ENCODE measurements at regions not wholly inside any gene's neighbourhood (a gene's known extent, or its start where the extent isn't known, plus 50 kb on each side); places are given as distances from the start of the nearest gene placed in this dataset.

DNA sequence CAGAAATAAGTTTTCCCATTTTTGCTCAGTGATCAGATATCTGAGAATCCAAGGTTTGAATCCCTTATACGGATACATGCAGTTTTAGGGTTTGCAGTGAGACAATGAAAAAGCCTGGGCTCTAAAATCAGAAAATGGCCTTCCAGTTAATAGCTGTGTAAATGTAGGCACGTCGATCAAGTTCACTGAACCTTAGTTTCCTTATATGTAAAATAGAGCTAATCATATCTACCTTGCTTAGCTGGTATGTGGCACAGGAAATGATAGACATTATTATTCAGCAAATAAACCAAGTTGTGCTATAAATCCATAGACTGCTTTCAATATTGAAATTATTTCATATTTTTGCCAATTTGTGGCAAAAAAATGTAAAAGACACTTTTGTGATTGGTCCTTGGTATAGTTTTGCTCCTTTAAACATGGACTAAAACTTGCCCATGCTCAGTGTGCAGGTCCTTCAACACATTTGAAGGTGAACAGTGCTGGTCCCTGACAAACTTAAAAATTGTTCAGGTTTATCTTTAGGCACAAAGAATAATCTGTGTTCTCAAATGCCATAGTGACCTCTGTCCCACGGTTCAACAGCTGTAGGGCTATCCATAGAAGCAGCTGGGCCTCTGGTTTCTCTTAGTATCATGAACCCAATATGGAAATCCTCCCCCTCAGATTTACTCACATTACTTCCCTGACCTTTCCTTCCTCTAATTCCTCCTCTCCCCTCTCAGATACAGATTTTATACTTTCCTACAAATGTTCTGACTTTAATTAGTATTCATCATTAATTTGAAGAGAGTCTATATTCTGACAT is 51.0 kb downstream of the CCDC54 start:
- DNase-seq (ENCODE audit: low spot score), result no peak

DNA sequence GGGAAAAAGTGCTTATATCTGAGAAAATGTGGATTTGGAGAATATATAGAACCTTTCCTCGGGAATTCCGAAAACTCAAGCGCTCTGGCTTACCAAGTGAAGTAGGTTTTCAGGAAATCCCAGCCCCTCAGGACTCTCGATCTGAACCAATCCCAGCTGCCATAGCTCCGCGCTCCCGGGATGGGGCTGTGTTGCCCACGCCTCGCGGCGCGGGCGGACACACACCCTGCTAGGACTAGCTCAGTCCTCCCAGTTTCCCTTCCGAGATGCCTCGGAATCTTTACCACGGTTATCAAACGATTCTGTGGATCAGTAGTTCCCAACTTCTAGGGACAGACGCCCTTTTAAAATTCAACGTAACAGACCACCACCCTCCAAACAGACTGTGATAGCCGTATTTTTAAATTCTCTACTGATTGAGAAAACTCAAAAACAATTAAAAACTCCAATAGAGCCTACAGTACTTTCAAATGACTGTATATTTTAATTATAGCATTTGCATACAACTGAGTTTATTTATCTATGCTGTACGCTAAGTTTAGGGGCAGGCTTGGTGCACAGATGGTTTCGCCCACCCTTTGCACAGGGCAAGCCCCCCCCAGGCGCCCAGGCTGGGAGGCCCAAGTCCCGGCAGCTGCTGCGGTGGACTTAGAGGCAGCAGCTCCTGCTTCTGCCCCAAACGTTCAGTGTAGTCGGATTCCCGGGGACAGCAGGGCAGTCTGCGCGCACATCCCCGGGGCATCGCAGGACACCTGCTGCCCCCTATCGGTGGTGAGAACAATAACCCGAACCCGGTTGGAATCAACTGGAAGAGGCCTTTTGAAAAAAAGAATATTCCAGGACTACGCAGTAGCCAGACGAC is 52.3 kb downstream of the CCDC54 start:
- FAIRE-seq, result no peak
- DNase-seq (ENCODE audit: low spot score), result peak; percentile 68

More for the DNA sequence above, 51.0 kb downstream of the CCDC54 start:
- FAIRE-seq, result no peak

DNA sequence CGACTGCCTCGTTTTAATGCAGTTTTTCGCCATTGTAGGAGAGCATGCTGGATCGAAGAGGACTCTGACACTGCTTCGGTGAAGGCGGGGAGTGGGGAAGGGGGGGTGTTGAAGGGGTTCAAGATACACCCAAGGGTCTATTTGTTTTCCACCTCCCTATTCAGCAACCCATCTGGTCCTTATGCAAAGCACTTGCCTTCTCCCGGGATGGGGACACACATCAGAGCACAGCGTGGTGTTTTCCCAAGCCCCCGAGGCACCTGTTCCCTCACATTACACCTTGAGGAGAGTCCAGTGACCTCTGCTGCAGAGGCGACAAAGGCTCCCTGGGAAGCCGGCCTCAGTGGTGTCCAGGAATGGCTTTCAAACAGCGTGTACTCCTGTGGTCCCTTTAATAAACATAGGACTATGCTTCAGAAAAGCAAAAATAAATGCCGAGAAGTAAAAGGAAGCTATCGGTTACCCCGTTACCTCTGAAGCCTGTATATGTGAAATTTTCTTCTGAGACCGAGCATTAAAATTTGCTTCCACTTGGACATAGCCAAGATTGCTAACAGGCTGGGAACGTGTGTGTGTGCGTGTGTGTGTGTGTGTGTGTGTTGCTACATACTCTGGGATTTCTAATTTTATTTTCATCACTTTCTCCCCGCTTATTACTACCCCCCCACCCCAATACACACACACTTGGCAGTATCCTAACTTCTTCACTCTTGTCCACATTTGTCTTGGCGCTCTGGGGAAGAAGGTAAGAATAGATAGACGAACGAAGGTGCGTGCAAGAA is 53.2 kb downstream of the CCDC54 start:
- no peak for FAIRE-seq
- no peak for DNase-seq (ENCODE audit: low spot score)

DNA sequence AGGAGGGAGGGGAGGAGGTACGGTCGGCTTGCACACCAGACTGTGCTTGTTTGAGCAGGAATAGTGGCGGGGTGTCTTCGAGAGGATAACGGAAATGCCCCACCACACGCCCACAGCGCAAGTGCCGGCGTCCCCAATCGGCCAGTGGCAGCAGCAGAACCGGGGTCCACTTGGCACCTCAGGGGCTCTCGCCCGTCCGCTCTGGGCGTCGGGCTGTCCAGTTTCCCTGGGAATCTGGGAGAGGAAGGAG is 53.7 kb downstream of the CCDC54 start:
- DNase-seq (ENCODE audit: low spot score), result no peak
- no peak for FAIRE-seq

DNA sequence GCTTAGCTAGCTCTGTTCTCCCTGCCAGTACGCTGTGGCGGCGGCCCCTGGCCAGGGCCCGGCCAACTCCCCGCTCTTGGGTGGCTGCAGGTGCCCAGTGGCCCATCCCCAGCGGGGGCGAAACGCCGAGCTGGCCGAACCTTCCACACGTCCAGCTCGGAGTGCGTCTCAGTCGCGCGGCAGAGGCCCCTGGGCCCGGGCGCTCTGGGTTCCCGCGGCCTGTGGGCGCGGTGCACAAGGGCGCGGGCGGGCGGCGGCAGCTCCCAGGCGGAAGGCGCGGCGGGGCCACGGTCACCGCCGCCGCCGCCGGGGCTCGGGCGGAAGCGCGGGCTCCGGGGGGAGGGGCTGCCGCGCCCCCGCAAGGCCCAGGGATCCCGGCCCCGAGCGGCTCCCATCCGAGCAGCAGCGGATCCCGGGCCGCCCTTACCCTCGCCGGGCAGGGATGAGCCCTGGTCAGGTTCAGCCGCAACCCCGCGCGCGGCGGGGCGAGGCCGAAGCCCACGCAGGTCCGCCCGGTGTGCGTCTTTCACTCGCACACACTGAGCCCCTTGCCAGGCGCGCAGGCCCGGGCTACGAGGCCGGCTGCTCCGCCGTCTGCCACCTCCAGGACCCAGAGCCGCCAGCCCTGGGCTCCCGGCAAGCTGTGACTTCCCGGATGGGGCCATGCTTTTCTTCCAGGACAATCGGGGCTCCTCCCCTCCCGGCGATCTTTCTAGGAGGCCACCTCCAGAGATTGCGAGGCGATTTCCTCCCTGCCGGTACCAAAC is 54.2 kb downstream of the CCDC54 start:
- DNase-seq (ENCODE audit: low spot score) (peak; percentile 59), FAIRE-seq (no peak)

DNA sequence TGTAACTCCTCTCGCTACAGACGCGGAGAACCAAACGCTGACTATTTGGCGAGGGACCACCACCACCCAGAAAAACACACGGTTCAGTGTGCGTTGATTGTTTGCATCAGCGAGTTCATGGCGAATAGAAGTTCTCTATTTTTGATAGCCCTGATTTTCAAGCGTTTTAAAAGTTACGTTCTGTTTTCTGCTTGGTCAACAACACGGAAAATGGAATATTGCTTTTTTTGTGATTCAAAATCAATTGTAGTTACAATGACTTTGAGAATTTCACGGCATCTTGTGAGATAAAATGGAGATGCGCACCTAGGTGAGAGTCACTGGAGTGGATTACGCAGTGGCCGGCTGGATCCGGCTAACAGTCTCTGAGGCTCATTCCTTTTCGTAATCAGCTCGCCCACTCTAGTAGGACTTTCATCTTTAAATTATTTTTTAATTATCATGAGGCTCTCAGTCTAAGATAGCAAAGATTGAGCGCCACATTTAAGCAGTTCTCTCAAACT is 54.8 kb downstream of the CCDC54 start:
- no peak for DNase-seq (ENCODE audit: low spot score)
- FAIRE-seq, result no peak

DNA sequence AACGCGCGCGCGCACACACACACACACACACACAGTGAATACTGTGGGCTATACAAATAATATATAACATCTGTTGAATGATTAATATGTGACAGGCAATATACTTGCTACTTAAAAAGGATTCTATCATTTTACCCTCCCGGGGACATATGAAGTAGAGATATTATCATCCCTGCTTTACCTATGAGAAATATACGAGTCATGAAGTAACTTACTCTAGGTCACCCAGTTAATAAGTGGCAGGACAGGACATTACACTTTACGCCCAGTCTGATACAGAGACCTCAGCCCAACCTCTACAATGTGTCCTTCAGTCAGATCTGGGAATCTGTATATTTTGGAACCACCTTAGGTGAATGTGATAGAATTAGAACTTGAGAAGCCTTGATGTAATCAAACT is 55.4 kb downstream of the CCDC54 start:
- FAIRE-seq, result peak; percentile 78
- DNase-seq (ENCODE audit: low spot score), result peak; percentile 59

DNA sequence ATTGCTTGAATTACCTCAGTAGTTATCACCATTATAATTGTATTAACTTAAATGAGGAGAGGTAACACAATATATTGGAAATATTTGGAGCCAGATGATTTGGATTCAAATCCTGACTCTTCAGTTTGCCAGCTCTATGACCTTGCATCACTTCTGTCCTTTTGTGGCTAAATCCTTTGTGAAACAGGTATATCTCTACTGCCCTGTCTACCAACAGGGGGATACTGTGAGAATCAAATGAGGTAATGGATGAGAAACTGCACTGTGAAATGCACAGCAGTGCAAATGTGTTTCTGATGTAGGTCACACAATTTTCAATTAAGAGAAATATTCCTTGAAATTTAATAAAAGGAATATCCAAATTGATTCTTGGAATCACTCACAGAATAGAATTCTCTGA is 58.8 kb downstream of the CCDC54 start:
- no peak for FAIRE-seq
- no peak for DNase-seq (ENCODE audit: low spot score)

DNA sequence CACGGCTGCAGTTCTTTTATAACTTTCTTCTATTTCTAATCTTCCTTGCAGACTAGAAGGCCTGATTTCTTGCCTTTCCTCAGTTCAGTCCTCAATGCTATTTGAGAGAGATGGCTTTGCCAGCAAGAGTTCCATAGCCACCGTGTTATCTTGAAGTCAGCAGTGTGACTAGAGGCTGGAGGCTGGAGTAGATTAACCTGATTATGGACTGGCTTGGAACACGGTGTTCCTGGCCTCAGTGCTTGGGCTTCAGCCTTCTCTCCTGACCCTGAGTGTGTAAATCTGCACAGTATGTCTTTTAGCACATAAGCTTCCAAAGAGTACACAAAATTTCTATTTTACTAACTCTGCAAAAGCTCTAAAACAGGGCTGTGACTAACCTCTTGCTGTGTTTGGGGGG is 61.4 kb downstream of the CCDC54 start:
- DNase-seq (ENCODE audit: low spot score) (no peak), FAIRE-seq (no peak)

DNA sequence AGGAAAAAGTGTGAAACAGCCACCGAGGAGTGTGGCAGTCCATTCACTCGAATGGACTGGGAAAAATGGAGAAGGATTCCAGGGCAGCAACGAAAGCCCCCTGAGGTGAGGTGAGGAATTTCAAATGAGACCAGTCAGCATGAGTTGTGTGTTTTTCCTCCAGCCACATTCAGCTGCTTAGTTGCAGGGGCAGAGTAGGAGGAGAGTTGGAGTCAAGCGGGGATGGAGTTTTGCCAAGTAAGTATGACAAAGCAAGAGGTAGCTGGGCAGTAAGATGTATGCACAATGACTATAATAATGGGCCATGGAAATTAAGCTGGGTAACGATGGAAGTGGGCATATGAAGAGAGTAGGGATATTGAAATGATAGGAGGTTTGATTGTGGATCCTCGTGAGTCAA is 64.4 kb downstream of the CCDC54 start:
- FAIRE-seq, result no peak
- DNase-seq (ENCODE audit: low spot score), result no peak

DNA sequence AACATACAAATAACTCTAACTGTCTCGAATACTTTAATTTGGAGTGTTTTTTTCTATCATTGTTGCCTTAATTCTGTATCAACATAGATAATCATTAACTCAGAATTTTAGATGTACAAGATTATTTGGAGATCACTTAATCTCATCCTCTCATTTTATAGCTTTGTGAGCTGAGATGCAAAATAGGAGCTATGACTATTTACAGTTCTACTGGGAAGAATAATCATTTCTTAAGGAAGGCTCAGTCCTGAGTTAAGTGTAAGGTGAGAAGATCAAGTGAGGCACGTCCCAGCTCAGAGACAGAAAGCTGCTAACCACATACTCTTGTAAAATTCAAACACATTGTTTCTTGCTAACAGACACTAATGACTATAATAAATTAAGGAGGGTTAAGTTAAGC is 66.2 kb downstream of the CCDC54 start:
- no peak for FAIRE-seq

DNA sequence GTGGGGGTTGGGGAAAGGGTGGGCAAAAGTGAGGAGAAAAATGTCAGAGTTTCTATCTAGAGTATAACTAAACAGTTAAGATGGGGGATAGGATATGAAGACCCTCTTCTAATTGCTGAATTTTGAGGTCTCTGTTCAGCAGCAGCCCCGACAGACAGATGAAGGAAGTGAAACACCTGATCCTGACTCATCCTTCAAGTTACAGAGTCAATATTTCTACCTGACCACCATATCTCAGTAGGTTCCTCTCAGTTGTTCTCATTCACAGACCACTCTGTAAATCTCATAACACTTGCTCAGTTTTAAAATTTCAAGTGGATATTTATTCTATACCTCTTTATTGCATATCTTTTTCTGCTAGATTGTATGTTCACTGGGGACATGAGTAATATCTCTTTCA is 69.5 kb downstream of the CCDC54 start:
- FAIRE-seq, result no peak
- DNase-seq (ENCODE audit: low spot score), result no peak

More for the DNA sequence above, 66.2 kb downstream of the CCDC54 start:
- DNase-seq (ENCODE audit: low spot score), result no peak

DNA sequence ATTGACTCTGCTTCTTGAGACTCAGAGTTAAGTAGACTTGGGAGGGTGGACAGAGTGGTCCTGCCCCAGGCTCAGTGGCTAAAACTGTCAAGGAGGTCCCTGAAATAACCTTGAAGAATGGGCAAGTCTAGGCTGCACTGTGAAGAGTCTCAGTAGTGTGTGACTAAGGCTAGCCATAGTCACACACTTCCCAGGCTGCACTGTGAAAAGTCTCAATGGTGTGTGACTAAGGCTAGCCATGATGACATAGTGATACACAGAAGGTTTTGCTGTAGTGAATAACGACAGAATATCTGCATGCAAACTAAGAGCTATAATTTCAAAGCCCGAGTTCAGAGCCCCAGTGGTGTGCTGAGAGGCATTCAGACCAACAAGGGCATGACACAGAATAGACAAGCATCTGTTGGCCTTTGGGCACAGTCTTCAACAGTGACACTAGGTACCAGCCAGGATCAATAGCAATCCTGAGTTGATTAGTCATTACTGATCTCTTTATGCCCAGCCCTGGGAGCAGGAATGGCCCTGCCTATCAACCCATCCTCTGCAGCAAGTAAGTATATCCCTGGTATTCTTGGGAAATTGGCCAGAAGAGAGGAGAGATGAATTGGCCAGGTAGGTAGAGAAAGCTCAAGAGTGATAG is 72.4 kb upstream of the BBX start:
- no peak for FAIRE-seq

DNA sequence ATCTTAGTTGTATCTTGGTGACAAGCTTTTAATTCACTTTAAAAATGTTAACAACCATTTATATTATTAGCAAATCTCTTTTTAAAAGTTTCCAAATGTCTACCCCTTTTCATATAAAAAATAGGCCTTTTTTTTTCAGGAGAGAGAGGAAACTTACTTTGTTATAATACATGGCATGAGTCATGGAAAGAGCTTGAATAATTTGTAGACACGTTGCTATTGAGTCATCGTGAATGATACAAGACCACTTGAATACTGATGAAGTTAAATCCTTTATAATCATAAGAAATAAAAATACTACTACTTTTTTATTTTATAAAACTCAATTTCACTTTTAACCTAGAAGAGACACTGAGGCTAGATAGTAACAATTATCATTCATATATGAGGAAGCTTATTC is 70.3 kb upstream of the BBX start:
- FAIRE-seq (peak; percentile 30), DNase-seq (ENCODE audit: low spot score) (no peak)

More for the DNA sequence above, 72.4 kb upstream of the BBX start:
- DNase-seq (ENCODE audit: low spot score), result peak; percentile 26

DNA sequence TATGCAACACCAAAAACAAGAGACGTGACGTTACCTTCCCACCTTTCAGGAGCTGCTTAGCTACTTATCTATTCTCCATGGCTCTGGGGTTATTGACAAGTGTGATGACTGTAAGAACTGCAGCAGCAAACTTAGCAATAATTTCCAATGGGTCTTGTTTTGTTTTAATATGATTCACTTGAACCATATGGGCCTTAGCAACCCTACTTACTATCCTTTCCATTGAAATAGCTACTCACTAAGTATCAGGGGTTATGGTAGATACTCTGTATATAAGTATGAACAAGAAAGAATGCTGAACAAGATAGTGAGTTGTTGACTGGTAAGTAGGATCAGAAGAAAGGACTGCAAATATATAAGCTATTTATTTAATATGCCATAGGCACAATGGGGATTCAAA is 69.3 kb upstream of the BBX start:
- no peak for DNase-seq (ENCODE audit: low spot score)
- FAIRE-seq, result no peak

DNA sequence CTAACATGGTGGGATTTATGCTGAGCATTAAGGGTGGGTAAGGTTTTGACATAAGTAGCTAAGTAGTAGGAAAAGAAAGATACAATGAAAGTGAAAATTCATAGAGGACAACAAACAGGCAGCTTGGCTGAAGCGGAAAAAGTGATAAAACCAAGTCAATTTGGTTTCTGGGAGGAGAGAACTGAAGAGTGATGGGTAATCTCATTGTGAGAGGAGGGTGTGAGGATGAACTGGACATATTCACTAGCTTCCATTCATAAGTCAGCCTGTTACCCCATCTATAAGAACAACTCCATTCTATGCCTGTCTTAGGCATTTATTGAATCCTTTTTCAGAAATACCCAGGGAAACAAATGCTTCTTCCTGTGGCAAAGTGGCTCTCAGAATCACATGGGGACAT is 67.1 kb upstream of the BBX start:
- FAIRE-seq, result no peak

DNA sequence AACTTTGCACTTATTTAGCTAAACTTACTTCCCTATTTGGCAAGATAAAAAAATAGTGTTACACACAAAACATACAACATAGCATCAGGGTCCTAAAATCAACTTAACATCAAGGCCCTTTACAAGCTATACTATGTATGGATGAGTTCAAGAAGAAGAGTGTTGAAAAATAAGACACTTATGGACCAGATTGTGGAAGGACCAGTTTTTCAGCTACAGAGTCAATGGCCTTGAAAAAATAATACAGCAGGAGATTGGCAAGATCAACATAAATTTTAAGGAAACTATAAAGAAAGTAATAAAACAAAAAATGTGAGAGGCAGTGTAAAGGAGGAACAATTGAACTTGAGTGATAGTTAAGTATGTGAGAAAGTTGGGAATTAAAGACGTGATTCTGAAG is 66.3 kb upstream of the BBX start:
- FAIRE-seq (no peak), DNase-seq (ENCODE audit: low spot score) (no peak)

More for the DNA sequence above, 67.1 kb upstream of the BBX start:
- DNase-seq (ENCODE audit: low spot score), result no peak

DNA sequence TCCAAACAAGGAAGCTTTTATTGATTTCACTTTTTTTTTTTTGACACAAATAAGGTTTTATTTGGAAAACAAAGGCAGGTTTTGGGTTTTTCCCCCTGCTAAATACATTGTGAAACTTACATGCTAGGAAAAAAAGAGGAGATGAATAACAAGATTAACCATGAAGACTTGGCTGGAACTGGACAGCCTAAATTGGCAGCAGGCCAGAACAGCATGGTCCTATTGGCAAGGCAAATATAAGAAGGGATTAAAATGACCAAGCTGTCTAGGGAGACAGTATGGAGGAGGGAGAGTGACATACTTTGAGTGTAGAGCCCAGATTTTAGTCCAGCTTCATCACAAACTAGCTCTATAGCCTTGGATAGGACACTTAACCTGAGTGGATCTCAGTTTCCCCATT is 63.9 kb upstream of the BBX start:
- FAIRE-seq (no peak), DNase-seq (ENCODE audit: low spot score) (no peak)

DNA sequence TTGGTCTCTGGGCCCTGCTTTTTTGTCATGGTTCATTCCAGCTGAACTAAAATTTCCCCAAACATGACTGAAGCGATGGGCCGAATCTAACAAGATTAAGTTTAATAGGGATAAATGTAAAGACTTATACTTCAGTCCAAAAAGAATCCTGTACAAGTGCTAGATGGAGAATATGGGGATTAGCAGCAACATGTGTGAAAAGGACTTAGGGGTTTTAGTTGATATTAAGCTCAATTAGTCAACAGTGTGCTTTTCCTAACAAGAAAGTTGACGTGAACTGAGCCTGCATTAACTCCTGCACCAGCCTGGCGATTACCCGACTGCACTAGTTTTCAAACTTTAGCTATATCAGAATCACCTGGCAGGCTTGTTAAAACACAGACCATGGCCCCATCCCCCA is 61.0 kb upstream of the BBX start:
- no peak for FAIRE-seq
- DNase-seq (ENCODE audit: low spot score), result no peak

DNA sequence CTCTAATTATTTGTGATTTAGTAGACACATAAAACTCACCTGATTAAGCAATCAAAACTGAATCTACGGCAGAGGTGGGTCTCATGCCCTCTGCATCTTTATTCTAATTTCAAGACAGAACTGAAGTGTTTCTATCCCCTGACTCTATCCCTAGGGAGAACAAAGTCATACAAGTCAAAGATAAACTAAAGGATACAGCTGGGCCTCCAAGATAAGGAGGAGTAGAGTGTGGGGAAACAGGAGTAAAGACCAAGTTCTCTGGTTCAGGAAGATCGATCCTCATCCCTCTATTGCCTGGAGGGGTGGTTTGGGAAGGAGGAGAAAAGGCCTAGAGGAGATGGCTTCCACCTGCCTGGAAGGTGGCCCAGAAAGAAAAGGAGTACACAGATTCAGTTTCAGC is 58.7 kb upstream of the BBX start:
- no peak for DNase-seq (ENCODE audit: low spot score)
- FAIRE-seq, result no peak

Measured in RCC 7860 (cell line).